COR-L47 (cell line): ENCODE measurements at regions not wholly inside any gene's neighbourhood (a gene's known extent, or its start where the extent isn't known, plus 50 kb on each side); places are given as distances from the start of the nearest gene placed in this dataset.

Experiments
- DNase-seq: peaks from one replicate; lab custom pipeline; 2025; lab: John Stamatoyannopoulos, UW

DNA sequence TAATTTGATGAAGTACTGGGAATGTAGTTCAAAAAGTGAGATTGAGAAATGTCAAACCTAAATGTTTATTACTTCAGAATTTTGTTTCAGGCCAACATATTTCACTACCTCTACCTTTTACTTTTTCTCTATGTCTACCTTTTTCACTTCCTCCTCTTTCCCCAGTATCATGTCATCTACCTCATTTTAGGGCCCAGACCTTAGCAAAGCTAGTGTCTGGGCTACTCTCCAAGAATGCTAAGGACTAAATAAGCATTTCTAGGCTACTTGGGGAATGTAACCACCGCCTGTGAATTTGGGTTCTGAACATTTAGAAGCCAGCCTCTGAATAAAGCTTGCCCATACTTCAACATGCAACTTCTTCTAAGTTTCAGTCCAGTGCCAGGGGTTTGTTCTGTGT lies 330.4 kb downstream of the SLC4A3 start:
- no peak for DNase-seq

DNA sequence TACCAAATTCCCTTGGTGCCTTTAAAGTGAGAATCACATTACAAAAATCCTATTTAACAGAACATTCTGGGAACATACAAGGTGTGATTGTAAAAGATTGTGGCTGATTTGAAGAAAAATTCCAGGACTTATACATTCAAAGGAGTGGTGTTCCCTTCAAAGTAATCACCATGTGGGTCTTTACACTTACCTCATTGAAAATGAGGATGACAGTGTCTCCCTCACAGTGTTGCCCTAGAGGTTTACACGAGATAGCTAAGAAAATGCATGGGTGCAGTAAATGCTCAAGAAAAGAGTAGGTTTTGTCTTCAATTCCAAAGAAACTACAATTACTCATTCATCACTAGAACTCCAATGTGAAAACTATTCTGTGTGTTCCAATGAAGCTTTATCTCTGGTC lies 331.5 kb downstream of the SLC4A3 start:
- DNase-seq: no peak

DNA sequence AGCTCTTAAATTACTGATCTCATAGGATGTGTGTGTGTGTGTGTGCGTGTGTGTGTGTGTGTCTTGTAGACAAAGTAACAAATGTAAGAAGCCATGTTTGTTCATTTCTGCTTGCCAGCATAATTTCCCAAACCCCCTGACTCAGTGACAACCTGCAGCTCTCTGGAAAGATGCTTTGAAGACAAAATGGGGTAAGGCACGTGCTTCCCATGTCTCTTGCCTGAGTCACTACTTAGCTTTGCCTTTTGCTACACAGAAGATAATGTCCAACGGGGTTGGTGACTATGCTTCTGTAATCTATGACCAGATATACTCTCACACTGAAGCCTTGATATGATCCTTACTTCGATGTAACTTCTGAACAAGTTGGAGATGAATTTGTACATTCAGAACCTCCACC lies 332.0 kb downstream of the SLC4A3 start:
- no peak for DNase-seq

DNA sequence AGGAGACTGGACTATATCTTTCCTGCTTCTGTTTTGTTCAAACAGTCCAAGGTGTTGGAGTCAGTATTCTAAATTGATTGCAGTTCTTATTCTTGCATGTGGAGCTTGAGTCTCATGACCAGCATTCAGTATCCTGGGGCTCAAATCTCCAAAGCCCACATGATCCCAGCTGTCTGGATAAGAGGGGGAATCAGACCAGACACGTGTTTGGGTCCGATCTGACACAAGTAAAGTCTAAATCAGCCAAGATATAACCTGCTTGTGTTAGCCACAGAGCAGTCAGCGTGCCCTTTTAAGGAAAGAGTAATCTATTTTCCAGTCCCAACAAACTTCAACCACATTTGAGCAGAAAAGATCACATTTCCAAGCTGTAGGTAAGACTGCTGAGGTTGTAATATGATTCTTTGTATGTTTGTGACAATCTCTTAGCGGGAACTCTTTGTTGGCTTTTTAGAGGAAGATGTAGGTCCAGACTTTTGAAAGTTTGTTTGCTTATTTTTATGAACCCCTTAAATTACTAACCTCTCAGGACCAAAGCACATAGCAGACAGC lies 334.6 kb downstream of the SLC4A3 start:
- DNase-seq: no peak

DNA sequence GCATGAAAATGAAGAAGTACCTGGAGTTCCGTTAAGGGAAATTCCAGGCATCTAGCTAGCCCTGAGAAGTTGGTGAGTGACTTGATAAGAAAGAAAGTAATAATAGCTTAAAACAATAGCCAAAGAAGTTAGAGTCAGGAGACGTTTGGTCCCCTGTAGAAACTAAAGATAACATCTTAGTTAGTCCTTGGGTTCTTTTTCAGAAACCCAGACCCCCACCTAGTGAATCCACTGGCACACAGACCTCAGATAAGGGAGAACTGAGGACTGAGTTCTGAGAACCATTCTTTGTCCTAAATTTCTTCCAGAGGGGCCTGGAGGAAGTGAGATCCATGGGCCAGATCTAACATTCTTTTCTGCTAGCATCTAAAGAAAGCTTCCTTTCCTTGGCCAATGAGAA lies 335.4 kb downstream of the SLC4A3 start:
- no peak for DNase-seq

DNA sequence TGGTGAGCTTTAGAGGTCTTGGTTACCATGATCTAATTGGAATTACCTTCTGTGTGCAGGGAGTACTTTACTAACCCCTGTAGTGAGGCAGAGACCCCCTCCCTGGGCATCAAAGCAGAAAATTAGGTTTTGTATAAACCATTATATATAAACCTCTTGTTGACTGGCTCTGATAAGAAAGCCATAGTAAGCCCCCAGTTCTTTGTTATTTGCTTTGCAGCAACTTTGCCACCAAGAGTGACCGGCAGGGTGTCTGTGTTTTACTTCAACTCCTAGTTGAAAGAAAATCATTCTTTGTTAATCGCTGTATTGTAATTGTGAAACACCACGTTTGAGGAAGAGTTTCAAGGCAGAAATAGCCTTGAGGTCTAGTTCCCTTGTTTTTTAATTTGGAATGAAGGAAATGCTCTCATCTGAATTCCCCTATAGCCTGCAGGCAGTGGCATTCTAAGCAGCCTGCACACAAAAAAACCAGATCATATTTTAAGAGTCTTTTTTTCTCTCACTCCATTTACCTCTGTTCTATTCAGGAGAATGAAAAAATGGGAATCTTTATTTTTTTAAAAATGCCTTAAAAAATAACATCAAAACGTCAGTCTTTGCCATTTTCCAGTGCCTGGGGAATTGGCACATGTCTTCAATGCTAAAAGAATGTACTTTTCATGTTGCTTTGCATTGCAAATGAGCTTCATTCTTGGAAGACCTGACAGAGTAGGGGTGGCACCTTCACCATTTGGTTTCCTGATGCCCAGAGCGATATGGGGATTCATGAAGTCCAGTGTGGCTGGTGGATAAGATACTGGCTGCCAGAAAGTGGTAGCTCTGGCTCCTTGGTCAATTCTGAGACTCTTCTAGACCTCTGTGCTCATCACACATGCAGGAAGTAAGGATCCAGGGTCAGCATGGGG lies 338.1 kb downstream of the SLC4A3 start:
- no peak for DNase-seq

DNA sequence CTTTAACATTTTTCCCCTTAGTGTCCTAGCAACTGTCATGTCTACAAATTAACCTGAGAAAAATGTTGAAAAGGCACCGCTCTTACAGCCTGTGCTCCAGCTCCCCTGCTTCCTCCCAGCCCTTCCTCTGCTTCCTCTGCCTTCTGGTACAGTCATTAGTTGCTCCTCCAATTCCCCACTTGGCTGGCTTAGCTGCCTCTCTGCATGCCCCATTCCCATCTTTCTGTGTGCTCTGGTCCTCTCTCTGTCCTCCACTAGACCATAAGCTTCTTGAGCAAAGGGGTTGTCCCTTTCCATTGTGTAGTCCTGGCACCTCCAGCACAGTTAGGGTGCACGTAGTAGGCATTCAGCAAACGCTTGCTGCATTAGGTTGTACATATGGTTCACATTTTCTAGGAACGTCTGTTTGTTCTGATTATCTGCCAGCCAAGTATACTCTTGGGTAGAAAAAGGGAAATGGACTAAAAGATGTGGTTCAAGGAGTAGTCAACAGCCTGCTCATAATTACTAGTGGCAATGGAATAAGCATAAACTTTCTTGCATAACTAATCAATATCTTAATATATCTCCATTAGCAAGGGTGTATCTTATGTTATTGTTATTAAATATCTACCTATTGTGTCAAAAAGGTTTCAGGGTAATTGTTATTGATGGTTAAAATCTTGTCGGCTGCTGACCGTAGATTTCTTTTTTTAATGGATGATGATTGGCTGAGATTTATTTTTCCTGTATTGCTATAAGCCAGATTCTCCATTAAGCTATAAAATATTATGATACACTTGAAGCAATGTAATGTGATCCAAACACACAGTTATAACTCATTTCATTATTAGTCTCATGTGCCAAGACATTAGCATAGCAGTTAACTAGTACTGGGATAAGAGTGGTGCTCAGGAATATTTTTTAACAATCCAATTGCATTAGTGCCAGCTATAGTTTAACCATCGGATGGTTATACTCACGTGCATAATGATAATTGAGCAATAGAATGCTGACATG lies 340.1 kb downstream of the SLC4A3 start:
- no peak for DNase-seq

DNA sequence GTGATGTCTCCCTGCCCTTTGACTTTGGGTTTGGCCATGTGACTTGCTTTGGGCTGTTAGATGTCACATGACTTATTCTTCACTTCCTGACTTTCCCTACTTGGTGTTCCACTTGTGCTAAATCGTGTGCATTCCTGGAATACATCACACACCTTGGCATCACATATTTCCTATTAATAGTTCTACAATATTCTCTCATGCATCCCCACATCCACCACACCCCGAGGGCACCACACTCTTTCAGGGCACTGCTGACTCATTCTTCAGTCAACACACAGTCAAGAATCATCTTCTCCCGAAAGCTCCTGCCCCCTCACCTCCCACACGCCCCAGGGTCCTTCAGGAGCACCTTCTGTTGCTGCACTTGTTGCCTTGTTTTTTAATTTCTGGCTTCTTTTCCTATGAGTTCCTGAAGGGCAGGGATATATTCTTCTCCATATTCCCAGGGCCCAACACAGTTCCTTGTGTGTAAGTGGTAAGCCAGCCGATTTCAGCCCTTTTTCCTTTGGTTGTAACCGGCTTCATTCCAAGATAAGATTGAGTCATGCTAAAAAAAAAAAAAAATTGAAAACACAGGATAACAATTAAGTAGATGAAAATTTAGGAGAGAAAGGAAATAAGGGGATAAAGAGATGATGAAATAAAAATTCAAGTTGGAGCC lies 341.4 kb downstream of the SLC4A3 start:
- no peak for DNase-seq

DNA sequence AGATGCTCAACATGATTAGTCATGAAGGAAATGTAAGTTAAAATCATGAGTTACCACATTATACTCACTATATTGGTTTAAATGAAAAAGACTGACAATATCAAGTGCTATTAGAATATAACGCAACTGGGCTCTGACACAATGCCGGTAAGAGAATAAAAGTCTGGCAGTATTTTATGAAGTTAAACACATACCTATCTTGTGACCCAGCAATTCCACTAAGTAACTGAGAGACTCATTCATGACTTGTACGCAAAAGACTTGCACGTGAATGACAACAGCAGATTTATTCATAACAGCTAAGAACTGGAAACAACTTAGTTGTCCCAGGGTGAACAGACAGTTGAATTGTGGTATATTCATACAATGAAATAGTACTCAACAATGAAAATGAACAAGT lies 342.1 kb downstream of the SLC4A3 start:
- no peak for DNase-seq

DNA sequence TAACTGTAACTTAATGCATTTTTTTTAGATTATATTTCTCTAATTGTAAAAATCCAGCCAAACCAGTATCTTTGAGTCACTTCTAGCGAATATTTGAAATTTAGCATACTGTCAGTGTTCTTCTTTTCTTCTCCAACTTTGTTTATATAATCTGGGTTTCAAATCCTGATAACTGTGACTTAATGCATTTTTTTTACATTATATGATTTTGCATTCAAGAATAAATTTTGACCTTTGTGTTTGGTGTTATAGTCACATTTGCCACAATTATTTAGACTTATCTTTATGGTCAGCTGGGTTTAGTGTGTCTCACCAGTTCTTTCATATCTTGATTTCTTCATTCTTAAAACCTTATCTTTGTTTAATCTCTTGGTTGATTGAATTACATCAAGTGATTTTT lies 345.7 kb downstream of the SLC4A3 start:
- DNase-seq: no peak

DNA sequence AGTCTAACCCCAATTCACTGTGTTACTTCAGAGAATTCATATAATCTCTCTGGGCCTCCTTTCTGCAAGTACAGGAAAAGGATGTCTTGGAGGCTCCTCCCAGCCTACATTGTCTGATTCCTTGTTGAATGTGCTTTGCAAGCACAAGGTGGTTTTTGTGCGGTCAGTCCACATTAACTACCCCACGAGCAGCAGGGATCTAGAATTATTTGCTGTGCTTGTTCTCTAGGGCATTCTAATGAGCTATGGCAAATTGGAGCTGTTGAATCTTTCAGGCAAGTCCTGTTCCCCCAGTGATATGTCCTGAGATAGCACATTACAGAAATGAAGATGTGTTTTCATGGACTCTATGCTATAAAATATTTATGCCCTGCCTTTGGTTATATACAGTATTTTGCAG lies 349.4 kb downstream of the SLC4A3 start:
- no peak for DNase-seq

DNA sequence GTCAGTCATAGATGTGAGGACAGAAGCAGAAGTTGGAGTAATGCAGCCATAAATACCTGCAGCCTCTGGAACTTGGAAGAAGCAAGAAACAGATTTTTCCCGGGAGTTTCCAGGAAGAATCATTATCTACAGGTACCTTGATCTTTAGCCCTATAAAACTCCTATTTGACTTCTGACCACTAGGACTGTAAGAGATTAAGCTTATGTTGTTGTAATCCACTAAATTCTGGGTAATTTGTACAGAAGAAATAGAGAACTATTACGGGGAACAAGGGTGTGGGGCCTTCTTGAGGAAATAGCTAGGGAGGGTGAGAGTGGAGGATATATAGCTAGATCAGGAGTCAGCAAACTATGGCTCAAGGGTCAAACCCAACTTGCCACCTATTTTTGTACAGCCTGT lies 353.2 kb downstream of the SLC4A3 start:
- no peak for DNase-seq

DNA sequence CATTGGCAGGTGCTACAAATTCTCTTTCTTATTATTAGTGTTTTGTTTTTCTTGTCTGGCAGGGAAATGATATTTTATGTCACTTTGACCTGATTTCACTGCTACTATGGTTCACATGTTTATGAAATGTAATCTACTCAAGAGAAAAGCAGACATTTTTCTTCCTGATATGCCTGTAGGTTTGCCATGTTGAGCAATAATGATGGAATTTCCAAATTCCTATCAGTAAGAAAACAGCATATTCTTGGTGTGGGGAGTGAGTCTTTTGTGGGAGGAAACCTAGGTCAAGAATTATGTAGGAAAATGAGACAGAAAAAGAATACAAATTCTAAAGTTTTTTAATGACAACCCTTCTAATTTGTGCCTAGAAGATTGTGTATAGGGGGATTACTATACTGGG lies 356.4 kb downstream of the SLC4A3 start:
- DNase-seq: no peak

DNA sequence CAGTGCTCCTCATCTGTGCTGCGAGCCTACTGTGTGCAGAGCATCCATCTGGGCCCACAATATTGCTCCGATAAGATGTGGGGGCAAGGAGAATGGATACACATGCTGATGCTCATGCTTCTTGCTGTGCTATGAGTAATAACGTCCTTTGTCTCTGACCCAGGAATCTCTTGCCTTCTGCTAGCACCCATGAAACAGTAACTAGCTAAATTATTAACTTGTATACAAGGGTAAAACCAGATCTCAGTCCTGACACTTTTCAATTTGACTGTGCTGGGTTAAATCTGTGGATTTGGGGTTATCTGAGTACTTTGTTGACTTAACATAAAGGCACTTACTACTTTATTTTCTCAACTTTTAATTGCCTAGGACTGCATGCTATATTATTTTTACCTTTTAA lies 357.6 kb downstream of the SLC4A3 start:
- DNase-seq: no peak

DNA sequence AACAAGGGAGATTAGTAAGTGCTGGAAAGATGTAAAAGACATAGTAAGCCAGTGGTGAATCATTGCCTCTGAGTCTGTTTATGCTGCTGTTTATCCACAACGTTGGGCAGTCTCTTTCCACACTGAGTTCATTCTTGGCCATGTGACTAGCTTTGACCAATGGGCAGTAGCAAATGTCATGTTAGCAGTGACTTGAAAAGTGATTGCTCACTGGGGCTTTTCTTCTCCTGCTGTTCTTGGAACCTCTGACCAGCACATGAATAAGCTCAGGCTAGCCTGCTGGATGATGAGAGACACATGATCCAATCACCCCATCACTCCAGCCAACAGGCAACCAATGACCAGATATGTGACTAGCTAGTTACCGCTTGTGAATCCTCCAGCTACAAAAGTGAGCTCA lies 360.4 kb downstream of the SLC4A3 start:
- no peak for DNase-seq

DNA sequence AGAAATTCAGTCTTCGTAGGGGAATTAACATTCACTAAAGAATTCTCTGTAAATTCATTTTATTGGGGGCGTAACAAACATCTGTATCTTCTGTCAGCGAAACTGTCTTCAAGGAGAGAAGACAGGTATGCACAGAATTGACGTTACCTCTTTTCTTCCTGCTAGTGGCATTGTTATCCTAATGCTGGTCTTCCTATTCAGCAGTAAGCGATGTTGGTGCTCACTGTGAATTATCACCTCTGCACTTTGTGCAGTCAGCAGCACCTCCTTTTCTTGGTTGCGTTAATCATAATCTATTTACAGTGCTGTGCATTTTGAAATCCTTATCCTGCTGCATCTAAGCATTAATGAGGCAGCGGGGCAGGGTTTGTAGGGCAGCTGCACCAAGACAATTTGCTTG lies 362.3 kb downstream of the SLC4A3 start:
- DNase-seq: no peak

DNA sequence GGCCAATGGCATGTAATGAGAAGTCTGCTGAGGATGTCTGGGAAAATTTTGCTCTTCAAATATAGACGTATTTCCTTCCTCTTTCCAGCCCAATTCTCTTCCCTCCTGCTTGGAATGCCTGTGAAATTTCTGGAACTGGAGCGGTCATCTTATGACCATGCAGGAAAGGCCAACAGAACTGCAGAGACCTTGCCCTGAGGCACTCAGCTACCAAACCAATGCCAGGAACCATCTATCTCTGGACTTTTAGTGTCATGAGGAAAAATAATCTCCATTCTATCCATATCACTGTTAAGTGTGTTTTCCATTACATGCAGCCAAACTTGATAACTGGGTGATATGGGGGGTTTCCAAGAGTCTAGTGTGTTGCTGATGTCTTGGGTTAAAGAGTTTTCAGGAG lies 363.7 kb downstream of the SLC4A3 start:
- no peak for DNase-seq

DNA sequence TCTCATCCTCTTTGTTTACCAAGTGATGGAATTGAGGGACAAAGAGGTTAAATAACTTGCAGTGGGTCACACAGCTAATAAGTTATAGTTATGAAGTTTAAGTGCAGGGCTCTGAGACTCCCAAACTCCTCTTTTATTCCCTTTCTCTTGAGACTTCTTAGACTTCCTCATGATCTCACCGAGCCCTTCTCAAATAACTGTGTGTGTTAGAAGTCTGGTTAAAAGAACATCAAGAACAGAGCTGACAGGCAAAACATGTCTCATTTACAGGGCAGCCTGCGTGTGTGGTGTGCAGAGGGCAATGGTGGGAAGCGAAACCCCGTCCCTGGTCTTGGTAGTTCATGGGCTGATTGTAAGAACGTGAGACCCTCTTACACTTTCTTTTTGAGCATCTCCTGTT lies 368.0 kb downstream of the SLC4A3 start:
- no peak for DNase-seq

DNA sequence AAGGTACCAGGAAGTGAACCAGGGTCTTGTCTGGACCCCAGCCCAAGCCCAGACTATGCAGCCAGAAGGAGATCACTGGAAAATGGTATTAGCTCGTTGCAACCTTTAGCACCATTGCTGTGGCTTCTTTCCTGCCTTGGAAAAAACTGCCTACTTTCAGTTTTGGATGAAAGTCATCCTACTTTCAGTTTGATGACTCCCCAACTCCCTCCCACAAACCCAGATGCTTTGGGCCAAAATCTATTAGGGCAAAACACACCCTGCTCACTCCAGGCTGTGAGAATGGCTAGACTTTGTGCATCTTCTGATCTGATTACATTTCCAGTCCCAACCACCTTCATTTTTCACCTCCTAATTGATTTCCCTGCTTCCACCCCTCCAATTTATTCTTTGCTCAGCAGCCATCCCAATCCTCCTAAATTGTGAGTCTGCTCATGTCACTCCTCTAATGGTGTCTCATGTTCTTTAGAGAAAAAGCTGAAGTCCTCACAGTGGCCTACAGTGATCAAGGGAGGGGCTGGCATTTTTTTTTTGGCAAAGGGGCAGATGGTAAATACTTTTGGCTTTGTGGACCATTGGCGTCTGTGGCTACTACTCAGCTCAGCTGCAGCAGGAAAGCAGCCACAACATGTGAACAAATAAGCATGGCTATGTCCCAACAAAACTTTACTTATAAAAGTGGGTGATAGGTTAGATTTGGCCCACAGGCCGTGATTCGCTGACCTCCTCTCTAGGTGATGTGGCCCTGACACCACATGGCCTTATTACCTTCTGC lies 368.7 kb downstream of the SLC4A3 start:
- no peak for DNase-seq

DNA sequence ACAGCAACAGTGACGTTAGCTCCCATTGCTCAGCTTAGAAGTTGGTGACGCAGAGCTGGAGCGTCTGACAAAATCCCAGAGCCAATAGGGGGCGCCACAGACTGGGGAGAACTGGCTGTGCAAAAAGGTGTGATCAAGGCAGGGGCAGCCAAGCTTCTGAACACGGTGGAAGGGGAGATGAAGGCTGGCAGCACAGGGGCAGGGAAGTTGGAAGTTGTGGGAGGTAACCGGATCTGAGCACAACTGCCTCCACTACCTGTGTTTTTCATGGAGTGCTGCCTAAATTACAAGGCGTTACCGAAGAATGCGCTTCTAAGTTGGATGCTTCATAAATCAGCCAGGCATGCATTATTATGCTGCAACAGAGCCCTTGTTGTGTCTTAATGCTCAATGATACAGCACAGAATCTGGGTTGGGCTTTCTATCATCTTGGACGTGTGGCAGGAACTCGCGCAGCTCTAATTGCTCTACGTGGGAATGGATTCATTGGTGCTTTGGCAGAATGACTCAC lies 370.0 kb downstream of the SLC4A3 start:
- no peak for DNase-seq

DNA sequence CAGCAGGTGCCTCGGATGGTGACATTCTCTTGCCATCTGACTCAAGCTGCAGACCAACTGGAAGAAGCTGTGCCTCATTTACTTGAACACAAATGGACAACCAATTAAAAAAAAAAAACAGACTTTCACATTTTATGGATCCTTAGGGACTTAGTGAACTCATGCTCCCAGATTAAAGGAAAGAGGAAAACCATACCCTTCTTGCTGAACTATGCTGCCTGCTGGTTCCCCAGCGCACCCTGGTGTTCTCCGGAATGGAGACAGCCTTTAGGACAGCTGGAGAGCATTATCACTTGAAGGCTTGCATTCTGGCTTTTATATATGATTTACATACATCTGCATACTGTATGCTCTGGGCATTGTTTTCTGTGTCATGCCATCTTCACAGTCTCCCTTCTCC lies 370.7 kb downstream of the SLC4A3 start:
- no peak for DNase-seq
